HepG2 (cell line): ENCODE measurements at regions not wholly inside any gene's neighbourhood (a gene's known extent, or its start where the extent isn't known, plus 50 kb on each side); places are given as distances from the start of the nearest gene placed in this dataset.

Experiments
- EZH2 ChIP-seq: conservative IDR thresholded peaks from 2 replicates; pipeline ENCODE4 v1.6.1; 2012; ENCODE audit warnings: mild to moderate bottlenecking, low read depth, low read length, moderate library complexity
- FOXK2 ChIP-seq: fragments of 450-650 bp; IDR thresholded peaks from 2 replicates; pipeline ENCODE4 v1.6.1; 2016
- MLXIP ChIP-seq: sonication (generic); formaldehyde crosslinking; IDR thresholded peaks from 2 replicates; pipeline ENCODE4 v1.9.0; 2021; ENCODE audit warnings: missing genetic modification reagents, borderline replicate concordance
- MTF2 ChIP-seq: sonication (generic); formaldehyde crosslinking; IDR thresholded peaks from 2 replicates; pipeline ENCODE4 v1.5.0; 2020; ENCODE audit warnings: missing genetic modification reagents, borderline replicate concordance
- NPAS2 ChIP-seq: sonication (generic); formaldehyde crosslinking; IDR thresholded peaks from 2 replicates; pipeline ENCODE4 v1.8.0; 2022; ENCODE audit warnings: mild to moderate bottlenecking, missing genetic modification reagents, borderline replicate concordance
- NR2F1 ChIP-seq, 2 experiments: fragments of 450-650 bp in 1 of 2; formaldehyde crosslinking in 1 of 2; IDR thresholded peaks; 2 replicates each; pipeline versions ENCODE4 v1.5.0 to v1.6.1; 2016 to 2020; ENCODE audit warnings: mild to moderate bottlenecking in 1 of 2, missing compliant biosample characterization in 1 of 2, missing genetic modification reagents in 1 of 2, moderate library complexity in 1 of 2
- POLR2A ChIP-seq, 2 experiments: IDR thresholded peaks; 2 replicates each; pipeline ENCODE4 v1.6.1; 2011; ENCODE audit warnings: low read depth in 2 of 2, low read length in 2 of 2, mild to moderate bottlenecking in 1 of 2, moderate library complexity in 1 of 2; ENCODE audit not compliant: insufficient read depth in 1 of 2
- POLR2AphosphoS5 ChIP-seq: IDR thresholded peaks from 2 replicates; pipeline ENCODE4 v1.6.1; 2012; ENCODE audit warnings: low read depth, low read length
- RFX5 ChIP-seq: IDR thresholded peaks from 2 replicates; pipeline ENCODE4 v1.6.1; 2011; ENCODE audit warnings: low read depth, low read length, improper control_type of control experiment
- ZFX ChIP-seq: sonication (generic); formaldehyde crosslinking; IDR thresholded peaks from 2 replicates; pipeline ENCODE4 v1.4.0; 2020; ENCODE audit warnings: mild to moderate bottlenecking, low read depth, missing genetic modification reagents, moderate library complexity
- ZNF337 ChIP-seq: sonication (generic); formaldehyde crosslinking; IDR thresholded peaks from 2 replicates; pipeline ENCODE4 v1.5.1; 2020; ENCODE audit warnings: missing genetic modification reagents, low read depth, mild to moderate bottlenecking, borderline replicate concordance
- ZNF570 ChIP-seq: sonication (generic); formaldehyde crosslinking; IDR thresholded peaks from 2 replicates; pipeline ENCODE4 v1.4.0; 2020; ENCODE audit warnings: mild to moderate bottlenecking, missing genetic modification reagents, borderline replicate concordance
- TF ChIP-seq, protein P1 (sequence below): sonication (generic); formaldehyde crosslinking; IDR thresholded peaks from 2 replicates; pipeline ENCODE4 v1.4.0; 2020; ENCODE audit warnings: missing genetic modification reagents
- TF ChIP-seq, protein P2 (sequence below): sonication (generic); formaldehyde crosslinking; IDR thresholded peaks from 2 replicates; pipeline ENCODE4 v1.9.0; 2021; ENCODE audit warnings: missing genetic modification reagents, borderline replicate concordance

- TF ChIP-seq MTF2 (CRISPR knock-in tag) (no peak), FOXK2 (no peak), NR2F1 (CRISPR knock-in tag; IDR thresholded peaks at IDR 0.05) (no peak), EZH2 (no peak), POLR2AphosphoS5 (no peak), POLR2A (IDR thresholded peaks at IDR 0.05; ENCODE audit: insufficient read depth in 1 of 2, low read depth in 2 of 2, low read length in 2 of 2) (no peak), RFX5 (no peak), ZNF337 (CRISPR knock-in tag) (no peak), ZNF570 (CRISPR knock-in tag) (no peak), MLXIP (CRISPR knock-in tag) (no peak), NPAS2 (CRISPR knock-in tag) (no peak), ZFX (CRISPR knock-in tag) (no peak)
- TF ChIP-seq, protein P1, sequence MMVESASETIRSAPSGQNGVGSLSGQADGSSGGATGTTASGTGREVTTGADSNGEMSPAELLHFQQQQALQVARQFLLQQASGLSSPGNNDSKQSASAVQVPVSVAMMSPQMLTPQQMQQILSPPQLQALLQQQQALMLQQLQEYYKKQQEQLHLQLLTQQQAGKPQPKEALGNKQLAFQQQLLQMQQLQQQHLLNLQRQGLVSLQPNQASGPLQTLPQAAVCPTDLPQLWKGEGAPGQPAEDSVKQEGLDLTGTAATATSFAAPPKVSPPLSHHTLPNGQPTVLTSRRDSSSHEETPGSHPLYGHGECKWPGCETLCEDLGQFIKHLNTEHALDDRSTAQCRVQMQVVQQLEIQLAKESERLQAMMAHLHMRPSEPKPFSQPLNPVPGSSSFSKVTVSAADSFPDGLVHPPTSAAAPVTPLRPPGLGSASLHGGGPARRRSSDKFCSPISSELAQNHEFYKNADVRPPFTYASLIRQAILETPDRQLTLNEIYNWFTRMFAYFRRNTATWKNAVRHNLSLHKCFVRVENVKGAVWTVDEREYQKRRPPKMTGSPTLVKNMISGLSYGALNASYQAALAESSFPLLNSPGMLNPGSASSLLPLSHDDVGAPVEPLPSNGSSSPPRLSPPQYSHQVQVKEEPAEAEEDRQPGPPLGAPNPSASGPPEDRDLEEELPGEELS (CRISPR knock-in tag): no peak
- TF ChIP-seq, protein P2, sequence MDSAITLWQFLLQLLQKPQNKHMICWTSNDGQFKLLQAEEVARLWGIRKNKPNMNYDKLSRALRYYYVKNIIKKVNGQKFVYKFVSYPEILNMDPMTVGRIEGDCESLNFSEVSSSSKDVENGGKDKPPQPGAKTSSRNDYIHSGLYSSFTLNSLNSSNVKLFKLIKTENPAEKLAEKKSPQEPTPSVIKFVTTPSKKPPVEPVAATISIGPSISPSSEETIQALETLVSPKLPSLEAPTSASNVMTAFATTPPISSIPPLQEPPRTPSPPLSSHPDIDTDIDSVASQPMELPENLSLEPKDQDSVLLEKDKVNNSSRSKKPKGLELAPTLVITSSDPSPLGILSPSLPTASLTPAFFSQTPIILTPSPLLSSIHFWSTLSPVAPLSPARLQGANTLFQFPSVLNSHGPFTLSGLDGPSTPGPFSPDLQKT (CRISPR knock-in tag): no peak
Observed at GRCh38 chr7:118305671-118306070, 81.2 kb downstream of the ANKRD7 start.
